Hepatocyte (in vitro differentiated cells): ENCODE measurements at regions not wholly inside any gene's neighbourhood (a gene's known extent, or its start where the extent isn't known, plus 50 kb on each side); places are given as distances from the start of the nearest gene placed in this dataset.

Experiments used
- CTCF ChIP-seq: fragments of 200-600 bp; sonication (generic); IDR thresholded peaks from 2 replicates; pipeline ENCODE4 v1.5.1; 2016; ENCODE audit warnings: antibody characterized with exemption, mild to moderate bottlenecking; ENCODE audit not compliant: poor library complexity
- EZH2 ChIP-seq: fragments of 200-600 bp; sonication (generic); IDR thresholded peaks from 2 replicates; pipeline ENCODE4 v1.6.1; 2016; ENCODE audit warnings: antibody characterized with exemption, mild to moderate bottlenecking, borderline replicate concordance
- EZH2phosphoT487 ChIP-seq: fragments of 200-600 bp; sonication (generic); IDR thresholded peaks from one replicate; pipeline ENCODE4 v1.6.1; 2018; ENCODE audit warnings: antibody characterized with exemption, mild to moderate bottlenecking, low read depth, moderate library complexity; ENCODE audit not compliant: unreplicated experiment, severe bottlenecking

- TF ChIP-seq CTCF (no peak), EZH2 (no peak), EZH2phosphoT487 (no peak)
Observed at GRCh38 chr12:126930234-126930633, 1336.7 kb upstream of the TMEM132C start.
